Prostate gland (tissue), 2 donors: ENCODE measurements at regions not wholly inside any gene's neighbourhood (a gene's known extent, or its start where the extent isn't known, plus 50 kb on each side); places are given as distances from the start of the nearest gene placed in this dataset.

Source experiments
- DNase-seq: peaks from one replicate; pipeline ENCODE4 v3.0.0-alpha.2; 2019; ENCODE audit warnings: low spot score
- H3K27ac ChIP-seq, 2 donors: fragments of 200-600 bp; sonication (generic); 2 replicates each; pipeline ENCODE4 v1.5.1; 2017 to 2019
- H3K27me3 ChIP-seq: fragments of 200-600 bp; sonication (generic); replicated peaks from 2 replicates; pipeline ENCODE4 v1.5.1; 2019; ENCODE audit not compliant: insufficient read depth
- H3K36me3 ChIP-seq, 2 donors: fragments of 200-600 bp; sonication (generic); 1 replicate in 1 of 2; 2 replicates in 1 of 2; pipeline versions ENCODE4 v1.5.1 to v1.8.1; 2017 to 2019
- H3K4me1 ChIP-seq: fragments of 200-600 bp; sonication (generic); replicated peaks from 2 replicates; pipeline ENCODE4 v1.5.1; 2019
- H3K4me3 ChIP-seq, 2 donors: fragments of 200-600 bp; sonication (generic); 2 replicates each; pipeline ENCODE4 v1.5.1; 2017 to 2019
- H3K9me3 ChIP-seq: fragments of 200-600 bp; sonication (generic); 2 replicates; pipeline ENCODE4 v1.5.1; 2017
- POLR2A ChIP-seq: fragments of 450-650 bp; IDR thresholded peaks from one replicate; pipeline ENCODE4 v1.6.1; 2016; ENCODE audit warnings: antibody characterized with exemption, mild to moderate bottlenecking
- POLR2AphosphoS5 ChIP-seq: sonication (generic); formaldehyde crosslinking; IDR thresholded peaks from one replicate; pipeline ENCODE4 v1.6.1; 2017; ENCODE audit warnings: antibody characterized with exemption
- WGBS: methylation state at CpG from one replicate; pipeline ENCODE4 v1.1.5; 2018; 5-methylcytosine and 5-hydroxymethylcytosine counted together
- intact Hi-C: fragments of 100-400 bp; cut with DNase I; formaldehyde crosslinking; loops from one replicate; pipeline ENCODE4 v1.14.2; 2022
- TF ChIP-seq, protein P1 (sequence below), 4 experiments: fragments of 200-600 bp in 2 of 4; fragments of 450-650 bp in 2 of 4; sonication (generic) in 2 of 4; IDR thresholded peaks; 1 replicate in 3 of 4; 2 replicates in 1 of 4; pipeline ENCODE4 v1.5.1; 2016 to 2019; ENCODE audit warnings: antibody characterized with exemption in 4 of 4, mild to moderate bottlenecking in 2 of 4, moderate library complexity in 2 of 4

- H3K9me3 ChIP-seq, result no peaks in the 10 kb centered on the region
- intact Hi-C loops, result no loop called here
- 37% methylated on average over 4 of the region's 4 CpGs for WGBS
Measured at GRCh38 chr1:82042306-82043060, 241.7 kb downstream of the ADGRL2 start.

More at GRCh38 chr1:82042306-82043060, 241.7 kb downstream of the ADGRL2 start:
- Histone ChIP-seq H3K4me3 (no peak overlapping the region), H3K27me3 (no peaks in the 10 kb centered on the region), H3K36me3 (no peaks in the 10 kb centered on the region), H3K4me1 (no peaks in the 10 kb centered on the region), H3K27ac (no peak overlapping the region)
- no peak for DNase-seq
- TF ChIP-seq POLR2AphosphoS5 (no peak), POLR2A (no peak)
- TF ChIP-seq, protein P1, sequence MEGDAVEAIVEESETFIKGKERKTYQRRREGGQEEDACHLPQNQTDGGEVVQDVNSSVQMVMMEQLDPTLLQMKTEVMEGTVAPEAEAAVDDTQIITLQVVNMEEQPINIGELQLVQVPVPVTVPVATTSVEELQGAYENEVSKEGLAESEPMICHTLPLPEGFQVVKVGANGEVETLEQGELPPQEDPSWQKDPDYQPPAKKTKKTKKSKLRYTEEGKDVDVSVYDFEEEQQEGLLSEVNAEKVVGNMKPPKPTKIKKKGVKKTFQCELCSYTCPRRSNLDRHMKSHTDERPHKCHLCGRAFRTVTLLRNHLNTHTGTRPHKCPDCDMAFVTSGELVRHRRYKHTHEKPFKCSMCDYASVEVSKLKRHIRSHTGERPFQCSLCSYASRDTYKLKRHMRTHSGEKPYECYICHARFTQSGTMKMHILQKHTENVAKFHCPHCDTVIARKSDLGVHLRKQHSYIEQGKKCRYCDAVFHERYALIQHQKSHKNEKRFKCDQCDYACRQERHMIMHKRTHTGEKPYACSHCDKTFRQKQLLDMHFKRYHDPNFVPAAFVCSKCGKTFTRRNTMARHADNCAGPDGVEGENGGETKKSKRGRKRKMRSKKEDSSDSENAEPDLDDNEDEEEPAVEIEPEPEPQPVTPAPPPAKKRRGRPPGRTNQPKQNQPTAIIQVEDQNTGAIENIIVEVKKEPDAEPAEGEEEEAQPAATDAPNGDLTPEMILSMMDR (IDR thresholded peaks at IDR 0.05), result no peak
